ENCODE measurements at regions not wholly inside any gene's neighbourhood (a gene's known extent, or its start where the extent isn't known, plus 50 kb on each side); places are given as distances from the start of the nearest gene placed in this dataset.
"Not testable (repeated sequence)": the region's sequence is repeated elsewhere in the genome, so short reads cannot be mapped to it uniquely, and the experiment has no call there.

DNA sequence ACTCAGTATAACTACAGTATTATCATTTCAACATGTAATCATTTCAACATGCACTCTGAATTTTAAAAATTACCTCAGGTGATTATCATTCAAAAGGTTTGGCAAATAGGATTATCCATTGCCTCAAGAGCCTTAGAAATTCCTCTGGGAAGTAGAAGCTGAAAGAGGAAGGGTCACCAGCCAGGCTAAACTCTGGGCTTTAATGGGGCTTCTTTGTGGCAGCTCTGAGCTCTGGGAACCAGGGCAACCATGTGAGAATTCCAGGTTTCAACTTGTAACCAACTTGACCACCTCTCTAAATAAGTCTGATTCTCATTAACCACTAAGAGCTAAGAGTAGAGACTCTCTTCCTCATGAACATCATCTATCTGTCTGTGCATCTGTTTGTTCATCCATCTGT lies 117.2 kb upstream of the MED14 start:
- no peak for DNase-seq (ENCODE audit: low read depth in 2 of 3, low spot score in 2 of 3)

DNA sequence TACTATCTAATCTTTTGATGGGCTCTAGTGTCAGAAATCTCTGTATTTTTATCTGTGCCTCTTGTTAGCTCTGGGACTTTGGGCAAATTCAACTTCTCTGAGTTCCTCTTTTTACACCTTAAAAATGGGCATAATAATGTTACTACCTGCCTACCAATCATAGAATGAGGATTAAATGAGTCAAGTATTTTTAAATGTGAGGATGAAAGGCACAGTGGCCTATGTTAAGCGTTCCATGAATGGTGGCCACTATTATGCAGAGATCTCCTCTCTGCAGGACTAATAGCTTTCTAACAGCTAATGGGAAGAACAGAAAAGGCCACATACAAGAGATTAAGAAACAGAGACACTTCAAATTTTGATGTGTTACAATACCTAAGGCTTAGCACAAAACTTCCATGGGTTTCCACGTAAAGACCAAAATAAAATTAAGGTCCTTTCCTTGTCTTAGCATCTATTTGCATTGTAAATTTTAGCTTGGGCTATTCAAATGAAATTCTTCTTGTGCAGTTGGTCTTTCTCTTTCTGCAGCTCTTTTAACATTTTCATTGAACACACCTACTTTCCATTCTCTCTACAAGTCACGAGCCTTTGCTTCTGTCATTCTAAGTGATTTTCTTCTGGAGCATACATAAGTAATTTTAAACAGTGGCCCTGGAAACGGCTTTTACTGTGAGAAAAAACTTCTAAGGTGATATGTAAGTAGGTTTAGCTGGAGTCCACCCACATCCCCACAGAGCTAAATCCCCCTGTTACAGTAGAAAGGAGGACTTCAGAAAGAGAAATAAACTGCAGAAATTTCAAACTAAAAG lies 117.9 kb upstream of the MED14 start:
- no peak for DNase-seq (ENCODE audit: low read depth in 2 of 3, low spot score in 2 of 3)

DNA sequence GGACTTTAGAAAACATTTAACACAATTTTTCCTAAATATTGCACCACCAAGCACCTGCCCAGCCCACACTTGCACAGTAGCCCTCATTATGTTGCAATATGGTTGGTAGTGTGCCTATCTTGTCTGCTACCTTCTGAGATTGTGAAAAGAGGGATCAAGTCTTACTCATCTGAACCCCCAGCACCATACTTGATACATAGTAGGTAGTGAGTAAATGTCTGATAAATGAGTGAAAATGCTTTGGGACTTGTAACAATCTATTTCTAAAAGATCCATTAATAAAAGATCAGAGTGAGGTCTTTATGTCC lies 118.4 kb upstream of the MED14 start:
- DNase-seq (ENCODE audit: low read depth in 2 of 3, low spot score in 2 of 3) = no peak

DNA sequence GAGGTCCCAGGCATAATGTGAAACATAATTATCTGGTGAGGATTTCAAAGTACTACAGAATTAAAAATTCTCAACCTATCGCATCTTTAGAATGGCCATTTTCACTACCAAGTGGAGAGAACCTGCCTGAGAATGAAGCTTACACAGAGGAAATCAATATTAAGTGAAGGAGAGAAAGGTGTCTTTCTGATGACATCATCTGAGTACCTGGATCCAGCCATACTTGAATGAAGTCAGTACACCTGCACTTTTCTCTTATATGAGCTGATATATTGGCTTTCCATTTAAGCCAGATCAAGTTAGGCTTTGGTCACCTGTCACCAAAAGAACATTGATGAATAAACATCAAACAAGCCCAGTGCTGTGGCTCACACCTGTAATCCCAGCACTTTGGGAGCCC lies 118.9 kb upstream of the MED14 start:
- no peak for DNase-seq (ENCODE audit: low read depth in 2 of 3, low spot score in 2 of 3)

DNA sequence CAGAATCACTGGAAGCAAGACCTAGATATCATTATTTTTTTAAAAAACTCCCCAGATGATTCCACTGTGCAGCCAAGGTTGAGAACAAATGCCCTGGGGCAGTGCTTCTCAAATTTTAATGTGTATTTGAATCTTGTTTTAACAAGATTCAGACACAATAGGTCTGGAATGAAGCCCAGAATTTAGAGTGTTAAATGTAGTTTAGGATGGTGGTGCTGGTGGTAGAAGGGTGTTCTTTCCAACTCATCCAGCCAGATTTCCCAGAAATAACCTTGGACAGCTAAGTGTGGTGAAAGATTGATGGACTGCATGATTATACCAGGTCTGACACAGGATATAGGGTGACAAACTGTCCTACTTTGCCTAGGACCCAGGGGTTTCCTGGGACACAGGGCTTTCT lies 120.1 kb upstream of the MED14 start:
- DNase-seq (ENCODE audit: low read depth in 2 of 3, low spot score in 2 of 3) = no peak

DNA sequence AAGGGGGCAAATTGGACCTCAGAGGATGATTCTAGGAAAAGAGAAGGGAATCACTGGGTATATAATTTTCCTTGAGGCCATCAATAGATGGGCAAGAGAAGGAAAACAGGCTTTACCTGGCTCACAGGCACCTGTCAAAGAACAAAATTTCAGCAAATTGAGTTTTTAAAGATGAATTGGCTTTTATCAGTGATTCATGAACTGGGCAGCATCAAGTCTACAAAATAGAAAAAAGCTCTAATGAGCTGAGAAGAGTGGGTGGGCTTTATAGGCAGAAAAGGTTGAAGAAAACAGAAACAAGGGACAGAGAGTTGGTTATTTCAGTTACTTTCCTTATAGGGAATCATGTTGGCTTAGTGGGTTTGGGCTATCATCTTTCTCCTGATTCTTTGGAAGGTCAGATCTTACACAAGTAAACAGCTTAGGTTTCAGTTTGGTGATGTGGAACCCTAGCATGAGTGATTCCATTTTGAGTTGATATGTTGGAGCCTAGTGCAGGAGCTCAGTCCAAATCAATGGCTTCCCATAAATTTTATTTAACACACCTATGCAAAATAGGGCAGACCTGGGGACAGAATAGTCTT lies 120.7 kb upstream of the MED14 start:
- no peak for DNase-seq (ENCODE audit: low read depth in 2 of 3, low spot score in 2 of 3)

DNA sequence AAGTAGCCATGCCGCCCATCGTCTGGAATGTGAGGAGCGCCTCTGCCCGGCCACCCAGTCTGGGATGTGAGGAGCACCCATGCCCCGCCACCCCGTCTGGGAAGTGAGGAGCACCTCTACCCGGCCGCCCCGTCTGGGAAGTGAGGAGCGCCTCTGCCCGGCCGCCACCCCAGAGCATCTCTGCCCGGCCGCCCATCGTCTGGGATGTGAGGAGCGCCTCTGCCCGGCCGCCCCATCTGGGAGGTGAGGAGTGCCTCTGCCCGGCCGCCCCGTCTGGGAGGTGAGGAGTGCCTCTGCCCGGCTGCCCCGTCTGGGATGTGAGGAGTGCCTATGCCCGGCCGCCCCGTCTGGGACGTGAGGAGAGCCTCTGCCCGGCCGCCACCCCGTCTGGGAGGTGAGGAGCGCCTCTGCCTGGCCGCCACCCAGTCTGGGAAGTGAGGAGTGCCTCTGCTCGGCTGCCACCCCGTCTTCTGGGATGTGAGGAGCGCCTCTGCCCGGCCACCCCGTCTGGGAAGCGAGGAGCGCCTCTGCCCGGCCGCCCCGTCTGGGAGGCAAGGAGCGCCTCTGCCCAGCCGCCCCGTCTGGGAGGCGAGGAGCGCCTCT lies 126.7 kb upstream of the MED14 start:
- DNase-seq (ENCODE audit: low read depth in 2 of 3, low spot score in 2 of 3) = not testable (repeated sequence)

DNA sequence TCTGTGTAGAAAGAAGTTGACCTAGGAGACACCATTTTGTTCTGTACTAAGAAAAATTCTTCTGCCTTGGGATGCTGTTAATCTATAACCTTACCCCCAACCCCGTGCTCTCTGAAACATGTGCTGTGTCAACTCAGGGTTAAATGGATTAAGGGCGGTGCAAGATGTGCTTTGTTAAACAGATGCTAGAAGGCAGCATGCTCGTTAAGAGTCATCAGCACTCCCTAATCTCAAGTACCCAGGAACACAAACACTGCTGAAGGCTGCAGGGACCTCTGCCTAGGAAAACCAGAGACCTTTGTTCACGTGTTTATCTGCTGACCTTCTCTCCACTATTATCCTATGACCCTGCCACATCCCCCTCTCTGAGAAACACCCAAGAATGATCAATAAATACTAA lies 127.9 kb upstream of the MED14 start:
- DNase-seq (ENCODE audit: low read depth in 2 of 3, low spot score in 2 of 3) = not testable (repeated sequence)

DNA sequence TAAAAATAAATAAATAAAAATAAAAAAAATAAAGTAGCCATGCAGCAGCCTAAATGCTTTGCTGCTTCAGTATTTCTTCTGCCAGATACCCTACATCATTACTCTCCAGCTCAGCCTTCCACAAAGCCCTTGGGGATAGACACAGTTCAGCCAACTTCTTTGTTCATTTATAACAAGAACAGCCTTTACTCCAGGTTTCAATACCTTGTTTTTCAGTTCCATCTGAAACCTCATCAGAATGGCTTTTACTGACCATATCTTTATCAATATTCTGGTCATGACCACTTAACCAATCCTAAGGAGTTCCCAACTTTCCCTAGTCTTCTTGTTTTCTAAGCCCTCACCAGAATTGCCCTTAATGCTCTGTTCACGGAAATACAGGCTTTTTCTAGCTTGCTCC lies 128.3 kb upstream of the MED14 start:
- DNase-seq (ENCODE audit: low read depth in 2 of 3, low spot score in 2 of 3) = no peak

DNA sequence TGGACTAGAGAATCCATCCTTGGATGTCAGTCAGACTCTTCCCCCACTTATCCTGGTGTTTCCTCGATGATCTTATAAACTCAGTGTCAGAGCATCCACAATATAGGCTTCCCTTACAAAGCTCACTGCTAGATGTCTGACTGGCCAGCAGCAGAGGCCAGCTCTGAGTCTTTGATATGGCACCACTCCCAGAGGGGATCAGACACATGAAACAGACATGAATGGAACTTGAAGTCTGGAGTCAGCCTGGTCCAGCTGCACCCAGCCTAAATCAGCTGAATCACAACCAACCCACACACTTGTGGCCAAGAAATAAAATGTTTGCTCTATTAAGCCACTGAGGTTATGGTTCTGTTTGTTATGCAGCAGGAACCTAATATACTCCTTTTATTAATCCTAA lies 129.6 kb upstream of the MED14 start:
- no peak for DNase-seq (ENCODE audit: low read depth in 2 of 3, low spot score in 2 of 3)

DNA sequence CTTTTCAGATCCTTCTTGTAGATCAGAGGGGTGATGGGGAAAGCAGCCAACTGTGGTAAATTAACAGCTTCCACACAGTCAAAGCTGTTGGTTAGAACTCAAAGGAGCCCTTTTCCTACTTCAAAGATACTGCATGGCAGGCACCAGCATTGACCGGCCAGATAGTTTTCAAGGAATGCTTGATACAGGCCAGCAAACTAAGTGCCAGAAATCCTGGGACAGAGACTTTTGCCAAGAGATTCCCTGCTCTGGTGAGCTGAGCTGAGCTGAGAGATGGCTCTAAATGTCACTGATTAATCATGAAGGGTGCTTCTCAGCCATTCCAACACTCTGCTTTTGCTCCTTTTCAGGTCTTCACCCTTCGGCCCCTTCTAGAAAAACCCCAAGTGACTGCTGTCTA lies 131.6 kb upstream of the MED14 start:
- DNase-seq (ENCODE audit: low read depth in 2 of 3, low spot score in 2 of 3) = no peak

DNA sequence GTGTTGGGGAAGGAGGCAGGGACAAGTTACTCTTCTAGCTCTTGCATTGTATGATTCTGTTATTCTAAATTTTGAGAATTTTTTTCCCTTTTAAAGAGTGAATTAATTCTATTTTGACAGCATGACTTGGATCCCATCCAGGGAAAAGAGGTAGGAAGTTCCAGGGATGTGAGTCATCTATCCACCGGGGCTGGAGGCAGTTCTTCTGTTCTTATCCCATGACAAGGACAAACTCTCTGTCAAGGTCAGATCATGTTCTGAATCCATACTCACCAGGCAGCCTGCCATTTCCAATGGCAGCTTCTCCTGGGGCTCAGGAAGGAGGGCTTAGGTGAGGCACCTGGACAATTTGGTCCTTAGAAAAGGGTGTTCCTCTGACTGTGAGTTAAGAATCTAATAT lies 132.0 kb upstream of the MED14 start:
- no peak for DNase-seq (ENCODE audit: low read depth in 2 of 3, low spot score in 2 of 3)

DNA sequence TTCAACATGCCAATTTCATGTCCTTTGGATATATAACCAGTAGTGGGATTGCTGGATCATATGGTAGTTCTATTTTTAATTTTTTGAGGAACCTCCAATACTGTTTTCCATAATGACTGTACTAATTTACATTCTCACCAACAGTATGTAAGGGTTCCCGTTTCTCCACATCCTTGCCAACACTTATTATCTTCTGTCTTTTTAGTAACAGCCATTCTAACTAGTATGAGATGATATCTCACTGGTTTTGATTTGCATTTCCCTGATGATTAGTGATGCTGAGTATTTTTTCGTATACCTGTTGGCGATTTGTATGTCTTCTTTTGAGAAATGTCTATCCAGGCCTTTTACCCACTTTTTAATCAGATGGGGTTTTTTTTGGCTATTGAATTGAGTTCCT lies 133.5 kb upstream of the MED14 start:
- no peak for DNase-seq (ENCODE audit: low read depth in 2 of 3, low spot score in 2 of 3)

DNA sequence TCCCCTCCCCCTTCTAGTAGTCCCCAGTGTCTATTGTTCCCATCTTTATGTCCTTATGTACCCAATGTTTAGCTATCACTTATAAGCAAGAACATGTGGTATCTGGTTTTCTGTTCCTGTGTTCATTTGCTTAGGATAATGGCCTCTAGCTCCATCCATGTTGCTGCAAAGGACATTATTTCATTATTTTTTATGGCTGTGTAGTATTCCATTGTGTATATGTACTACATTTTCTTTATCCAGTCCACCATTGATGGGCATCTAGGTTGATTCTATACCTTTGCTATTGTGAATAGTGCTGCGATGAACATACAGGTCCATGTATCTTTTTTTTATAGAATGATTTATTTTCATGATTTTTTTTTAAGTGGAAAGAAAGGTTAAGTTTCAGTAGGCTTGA lies 135.6 kb upstream of the MED14 start:
- not testable (repeated sequence) for DNase-seq (ENCODE audit: low read depth in 2 of 3, low spot score in 2 of 3)

DNA sequence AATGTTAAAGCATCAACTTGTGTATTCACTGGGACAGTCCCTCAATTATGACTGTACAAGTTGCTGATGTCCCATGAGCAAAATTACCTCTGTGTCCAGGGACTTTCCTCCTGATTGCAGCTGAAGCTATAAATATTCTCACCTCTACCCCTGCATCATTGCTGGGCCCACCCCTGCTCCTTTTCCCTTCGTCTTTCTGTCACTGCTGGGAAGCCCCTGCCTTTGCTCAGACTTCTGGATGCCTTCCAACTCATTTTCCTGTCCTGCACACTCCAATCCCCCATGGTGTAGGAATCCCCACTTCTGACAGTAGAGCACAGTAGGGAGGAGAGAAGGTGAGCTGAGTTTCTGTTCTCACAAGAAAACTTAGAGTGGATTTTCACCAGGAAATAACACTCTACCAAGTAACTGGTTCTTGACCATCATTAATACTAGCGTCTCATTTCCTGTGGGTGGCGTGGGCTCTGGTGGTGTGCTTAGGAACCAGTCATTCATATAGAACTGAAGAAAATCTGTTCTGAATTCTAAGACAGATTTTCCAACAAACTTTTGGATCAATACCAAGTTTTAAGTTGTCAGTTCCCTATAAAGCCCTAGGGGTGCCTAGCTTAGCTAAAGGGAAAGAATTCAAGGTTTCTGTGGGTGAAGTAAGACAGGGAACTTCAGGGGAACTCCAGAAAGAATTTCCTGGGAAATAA lies 136.2 kb upstream of the MED14 start:
- peak in 2 of 3 donors; percentile 7 to 8 for DNase-seq (ENCODE audit: low read depth in 2 of 3, low spot score in 2 of 3)

DNA sequence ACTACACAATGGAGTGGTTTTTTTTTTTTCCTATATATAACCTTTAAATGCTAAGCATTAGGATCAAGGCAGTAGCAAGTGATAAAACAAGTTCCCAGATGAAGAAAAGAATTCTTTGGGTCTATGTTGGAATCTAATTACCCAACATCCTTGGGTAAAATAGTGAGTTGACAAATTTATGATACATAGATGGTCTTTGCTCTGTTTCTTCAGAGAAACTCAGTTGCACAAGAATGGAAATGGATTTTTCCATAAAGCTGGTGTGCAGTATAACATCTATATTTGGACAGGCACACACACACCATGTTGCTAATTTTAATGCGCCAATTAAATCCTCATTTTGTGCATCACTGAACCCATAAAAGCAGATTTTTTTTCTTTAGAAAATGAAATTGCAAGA lies 137.0 kb upstream of the MED14 start:
- DNase-seq (ENCODE audit: low read depth in 2 of 3, low spot score in 2 of 3) = no peak

DNA sequence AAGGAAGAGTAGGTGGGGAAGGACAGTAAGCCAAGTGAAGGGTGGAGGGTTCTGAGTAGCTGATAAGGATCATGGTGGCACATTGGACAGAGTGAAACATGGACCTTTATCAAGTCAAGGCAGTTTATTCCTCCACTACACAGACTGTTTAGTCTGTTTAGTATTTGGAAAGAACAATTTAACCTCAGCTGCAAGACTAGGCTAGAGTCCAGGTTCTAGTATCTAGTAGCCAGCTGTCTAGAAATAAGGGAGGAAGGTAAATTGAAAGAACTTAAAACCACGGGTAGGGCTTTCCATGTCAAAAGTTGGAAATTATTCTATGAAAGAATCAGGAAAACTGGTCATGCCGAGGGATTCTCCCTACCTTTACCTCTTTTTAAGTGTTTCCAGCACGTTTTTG lies 140.1 kb upstream of the MED14 start:
- DNase-seq (ENCODE audit: low read depth in 2 of 3, low spot score in 2 of 3) = no peak

DNA sequence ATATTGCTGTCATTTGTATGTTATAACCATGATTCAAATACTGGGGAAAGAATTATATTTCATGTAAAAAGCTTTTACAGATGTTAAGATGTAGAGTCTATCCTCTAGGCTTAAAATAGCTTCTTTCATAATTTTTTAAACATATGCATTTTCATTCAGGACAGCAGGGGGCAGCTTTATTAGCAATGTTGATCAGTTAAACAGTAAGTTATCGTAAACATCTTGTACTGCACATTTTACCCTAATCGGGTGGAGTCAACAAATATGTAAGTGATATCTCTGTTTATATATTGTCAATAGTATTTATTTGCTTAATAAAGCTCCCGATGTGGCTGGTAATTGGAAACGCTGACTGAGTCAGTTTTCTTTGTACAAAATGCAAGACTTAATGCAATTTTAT lies 142.5 kb upstream of the MED14 start:
- DNase-seq (ENCODE audit: low read depth in 2 of 3, low spot score in 2 of 3) = peak in 2 of 3 donors; percentile 5 to 45

DNA sequence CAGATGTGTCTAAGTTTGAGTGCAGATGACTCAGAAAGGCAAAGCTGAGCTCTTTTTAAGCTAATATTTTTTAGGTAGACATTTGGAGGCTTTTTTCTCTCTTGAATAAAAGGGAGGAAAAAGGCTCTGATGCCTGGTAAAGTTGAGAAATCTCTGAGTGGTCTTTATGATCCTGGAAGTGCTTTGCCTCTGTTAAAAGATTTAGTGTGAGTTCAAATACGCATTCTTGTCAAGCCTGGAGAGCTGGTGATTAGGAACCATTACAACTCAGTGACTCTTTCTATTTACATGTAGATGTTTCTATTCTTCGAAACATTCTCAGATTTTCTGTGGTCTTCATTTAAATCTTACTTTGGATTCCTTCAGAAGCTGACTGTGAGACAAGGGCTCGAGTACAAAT lies 143.4 kb upstream of the MED14 start:
- DNase-seq (ENCODE audit: low read depth in 2 of 3, low spot score in 2 of 3) = no peak

DNA sequence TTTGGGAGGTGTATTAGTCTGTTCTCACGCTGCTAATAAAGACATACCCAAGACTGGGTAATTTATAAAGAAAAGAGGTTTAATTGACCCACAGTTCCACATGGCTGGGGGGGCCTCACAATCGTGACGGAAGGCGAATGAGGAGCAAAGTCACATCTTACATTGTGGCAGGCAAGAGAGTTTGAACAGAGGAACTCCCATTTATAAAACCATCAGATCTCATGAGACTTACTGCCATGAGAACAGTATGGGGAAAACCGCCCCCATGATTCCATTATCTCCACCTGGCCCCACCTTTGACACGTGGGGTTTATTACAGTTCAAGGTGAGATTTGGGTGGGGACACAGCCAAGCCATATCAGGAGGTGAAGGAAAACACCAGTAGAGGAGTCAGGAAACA lies 143.8 kb upstream of the MED14 start:
- DNase-seq (ENCODE audit: low read depth in 2 of 3, low spot score in 2 of 3) = not testable (repeated sequence)

DNA sequence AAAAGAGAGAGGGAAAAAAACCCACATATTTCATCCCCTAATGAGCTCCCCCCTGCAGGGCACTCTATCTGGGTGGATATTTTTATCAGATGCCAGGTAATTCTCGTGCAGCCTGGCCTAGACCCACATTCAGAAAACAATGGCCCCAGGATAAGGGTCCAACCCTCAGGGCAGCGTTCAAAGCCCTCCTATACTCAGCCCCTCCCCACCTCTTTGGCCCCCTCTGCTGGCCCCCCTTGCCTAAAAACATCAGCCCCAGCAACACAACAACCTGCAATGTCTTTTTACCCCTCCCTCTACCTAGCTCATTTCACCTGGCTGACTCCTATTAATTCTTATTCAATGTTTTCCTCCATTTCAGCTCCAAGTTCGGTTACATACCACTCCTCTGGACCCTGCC lies 145.4 kb upstream of the MED14 start:
- no peak for DNase-seq (ENCODE audit: low read depth in 2 of 3, low spot score in 2 of 3)
